Fibroblast of lung (primary cell): ENCODE measurements at regions not wholly inside any gene's neighbourhood (a gene's known extent, or its start where the extent isn't known, plus 50 kb on each side); places are given as distances from the start of the nearest gene placed in this dataset.

Experiments
- DNase-seq, 2 donors: peaks; one replicate each; pipeline versions ENCODE4 v3.0.0 to v3.0.0-alpha.2; 2010; ENCODE audit warnings: low read depth in 2 of 2
- H2AFZ ChIP-seq: 2 replicates; pipeline ENCODE4 v1.5.1; 2012; ENCODE audit warnings: low read length, control low read depth, inconsistent platforms
- H3K27ac ChIP-seq: 2 replicates; pipeline ENCODE4 v1.5.1; 2011; ENCODE audit warnings: low read length, control low read depth; ENCODE audit not compliant: insufficient read depth
- H3K27me3 ChIP-seq: 2 replicates; pipeline ENCODE4 v1.5.1; 2011; ENCODE audit warnings: mild to moderate bottlenecking, low read length; ENCODE audit not compliant: control insufficient read depth, insufficient read depth
- H3K36me3 ChIP-seq: 2 replicates; pipeline ENCODE4 v1.5.1; 2011; ENCODE audit warnings: low read length; ENCODE audit not compliant: control insufficient read depth, insufficient read depth
- H3K4me1 ChIP-seq: 2 replicates; pipeline ENCODE4 v1.5.1; 2011; ENCODE audit warnings: low read length; ENCODE audit not compliant: control insufficient read depth, insufficient read depth; ENCODE audit errors: extremely low read depth
- H3K4me2 ChIP-seq: 2 replicates; pipeline ENCODE4 v1.5.1; 2011; ENCODE audit warnings: low read length, control low read depth; ENCODE audit not compliant: insufficient read depth; ENCODE audit errors: extremely low read depth
- H3K4me3 ChIP-seq, 4 experiments: fragments of 200-600 bp in 1 of 4; sonication (generic) in 1 of 4; replicated peaks in 1 of 4; 2 replicates each; pipeline ENCODE4 v1.5.1; 2011 to 2016; ENCODE audit warnings: low read length in 4 of 4, low read depth in 3 of 4, mild to moderate bottlenecking in 3 of 4, control low read depth in 2 of 4, inconsistent platforms in 1 of 4, mixed read lengths in 1 of 4; ENCODE audit not compliant: insufficient read depth in 1 of 4; ENCODE audit errors: control extremely low read depth in 1 of 4
- H3K79me2 ChIP-seq: 2 replicates; pipeline ENCODE4 v1.5.1; 2012; ENCODE audit warnings: mild to moderate bottlenecking, low read length, inconsistent platforms; ENCODE audit not compliant: control insufficient read depth, insufficient read depth
- H3K9ac ChIP-seq: 2 replicates; pipeline ENCODE4 v1.5.1; 2011; ENCODE audit warnings: mild to moderate bottlenecking, low read length, control low read depth; ENCODE audit not compliant: insufficient read depth
- H3K9me3 ChIP-seq: 2 replicates; pipeline ENCODE4 v1.5.1; 2012; ENCODE audit warnings: low read depth, low read length; ENCODE audit not compliant: control insufficient read depth, insufficient read depth
- H4K20me1 ChIP-seq: 2 replicates; pipeline ENCODE4 v1.5.1; 2011; ENCODE audit warnings: low read length; ENCODE audit not compliant: control insufficient read depth, insufficient read depth; ENCODE audit errors: extremely low read depth
- EZH2 ChIP-seq: IDR thresholded peaks from 2 replicates; pipeline ENCODE4 v1.5.1; 2012; ENCODE audit warnings: low read length, control low read depth, mild to moderate bottlenecking; ENCODE audit errors: missing control alignments
- TF ChIP-seq, protein P1 (sequence below), 2 donors: IDR thresholded peaks in 1 of 2; conservative IDR thresholded peaks in 1 of 2; 1 replicate in 1 of 2; 2 replicates in 1 of 2; pipeline ENCODE4 v1.5.1; 2011 to 2012; ENCODE audit warnings: low read length in 2 of 2, control low read depth in 1 of 2, inconsistent platforms in 1 of 2, low read depth in 1 of 2, mild to moderate bottlenecking in 1 of 2

DNA sequence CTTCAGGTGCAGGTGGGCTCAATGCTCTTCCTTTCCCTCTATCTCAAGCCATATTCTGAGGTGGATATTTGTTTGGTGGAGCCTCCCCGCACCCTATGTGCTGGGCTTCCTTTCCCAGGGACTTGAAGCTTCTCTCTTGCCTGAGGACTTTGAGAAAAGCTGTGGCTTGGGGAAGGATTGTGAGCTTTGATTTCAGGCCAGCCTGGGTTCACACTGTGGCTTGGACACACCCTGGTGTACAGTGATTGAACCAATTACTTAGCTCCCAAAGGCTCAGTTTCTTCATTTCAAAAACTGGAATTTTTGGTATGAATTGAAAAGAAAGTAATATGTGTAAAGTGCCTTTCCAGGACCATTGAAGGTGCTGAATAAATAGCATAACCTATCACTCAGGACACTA, 224.5 kb upstream of the GLI3 start:
- no peaks in the 10 kb centered on the region for H3K9me3 ChIP-seq
- H3K27me3 ChIP-seq, result peaks cover 2% of the 10 kb centered on the region
- no peak overlapping the region for H3K4me2 ChIP-seq
- no peaks in the 10 kb centered on the region for H3K79me2 ChIP-seq
- H2AFZ ChIP-seq, result no peak overlapping the region
- no peak overlapping the region for H3K9ac ChIP-seq
- DNase-seq, result no peak
- no peaks in the 10 kb centered on the region for H3K4me1 ChIP-seq
- TF ChIP-seq, protein P1, sequence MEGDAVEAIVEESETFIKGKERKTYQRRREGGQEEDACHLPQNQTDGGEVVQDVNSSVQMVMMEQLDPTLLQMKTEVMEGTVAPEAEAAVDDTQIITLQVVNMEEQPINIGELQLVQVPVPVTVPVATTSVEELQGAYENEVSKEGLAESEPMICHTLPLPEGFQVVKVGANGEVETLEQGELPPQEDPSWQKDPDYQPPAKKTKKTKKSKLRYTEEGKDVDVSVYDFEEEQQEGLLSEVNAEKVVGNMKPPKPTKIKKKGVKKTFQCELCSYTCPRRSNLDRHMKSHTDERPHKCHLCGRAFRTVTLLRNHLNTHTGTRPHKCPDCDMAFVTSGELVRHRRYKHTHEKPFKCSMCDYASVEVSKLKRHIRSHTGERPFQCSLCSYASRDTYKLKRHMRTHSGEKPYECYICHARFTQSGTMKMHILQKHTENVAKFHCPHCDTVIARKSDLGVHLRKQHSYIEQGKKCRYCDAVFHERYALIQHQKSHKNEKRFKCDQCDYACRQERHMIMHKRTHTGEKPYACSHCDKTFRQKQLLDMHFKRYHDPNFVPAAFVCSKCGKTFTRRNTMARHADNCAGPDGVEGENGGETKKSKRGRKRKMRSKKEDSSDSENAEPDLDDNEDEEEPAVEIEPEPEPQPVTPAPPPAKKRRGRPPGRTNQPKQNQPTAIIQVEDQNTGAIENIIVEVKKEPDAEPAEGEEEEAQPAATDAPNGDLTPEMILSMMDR (conservative IDR thresholded peaks at IDR 0.05 in 1 of 2, IDR thresholded peaks at IDR 0.05 in 1 of 2; ENCODE audit: low read depth in 1 of 2, low read length in 2 of 2), result no peak
- no peak for TF ChIP-seq EZH2
- no peak overlapping the region for H3K27ac ChIP-seq
- no peaks in the 10 kb centered on the region for H4K20me1 ChIP-seq
- no peak overlapping the region for H3K4me3 ChIP-seq
- no peaks in the 10 kb centered on the region for H3K36me3 ChIP-seq

GRCh38 chr7:42460933-42461332, 223.9 kb upstream of the GLI3 start:
- H3K4me2 ChIP-seq, result no peak overlapping the region
- H3K36me3 ChIP-seq, result no peaks in the 10 kb centered on the region
- H3K79me2 ChIP-seq, result no peaks in the 10 kb centered on the region
- TF ChIP-seq, protein P1 (conservative IDR thresholded peaks at IDR 0.05 in 1 of 2, IDR thresholded peaks at IDR 0.05 in 1 of 2; ENCODE audit: low read depth in 1 of 2, low read length in 2 of 2), result no peak
- no peak for TF ChIP-seq EZH2
- no peak overlapping the region for H3K4me3 ChIP-seq
- H2AFZ ChIP-seq, result no peak overlapping the region
- no peaks in the 10 kb centered on the region for H4K20me1 ChIP-seq
- no peaks in the 10 kb centered on the region for H3K9me3 ChIP-seq
- H3K27ac ChIP-seq, result no peak overlapping the region
- no peak for DNase-seq
- H3K9ac ChIP-seq, result no peak overlapping the region
- H3K4me1 ChIP-seq, result no peaks in the 10 kb centered on the region
- H3K27me3 ChIP-seq, result peaks cover 2% of the 10 kb centered on the region

DNA sequence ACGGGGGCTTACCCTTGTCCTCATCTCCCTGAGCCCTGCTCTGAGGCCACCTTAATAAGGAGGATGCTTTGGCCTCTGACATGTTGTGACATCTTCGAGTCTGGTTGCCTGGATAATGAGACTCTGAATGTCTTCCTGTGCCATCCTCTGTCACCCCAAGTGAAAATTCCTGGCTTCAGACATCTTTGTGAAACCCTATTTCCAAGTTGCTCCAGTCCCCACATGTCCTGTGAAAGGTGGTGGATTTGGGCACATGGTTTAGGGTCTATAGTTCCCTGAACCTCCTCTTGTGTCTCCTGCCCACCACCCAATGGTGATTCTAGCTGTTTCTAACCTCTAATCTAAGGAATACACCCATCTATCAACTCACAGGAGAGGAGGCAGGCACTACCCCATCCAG, 223.1 kb upstream of the GLI3 start:
- TF ChIP-seq EZH2, result no peak
- TF ChIP-seq, protein P1 (conservative IDR thresholded peaks at IDR 0.05 in 1 of 2, IDR thresholded peaks at IDR 0.05 in 1 of 2; ENCODE audit: low read depth in 1 of 2, low read length in 2 of 2), result no peak
- Histone ChIP-seq H3K9ac (no peak overlapping the region), H3K4me3 (no peak overlapping the region), H3K79me2 (no peaks in the 10 kb centered on the region), H3K27ac (no peak overlapping the region), H3K4me2 (no peak overlapping the region), H2AFZ (no peak overlapping the region), H3K4me1 (no peaks in the 10 kb centered on the region), H4K20me1 (no peaks in the 10 kb centered on the region), H3K9me3 (no peaks in the 10 kb centered on the region), H3K36me3 (no peaks in the 10 kb centered on the region), H3K27me3 (peaks cover 2% of the 10 kb centered on the region)
- no peak for DNase-seq
